Neutrophil (primary cell): ENCODE measurements at regions not wholly inside any gene's neighbourhood (a gene's known extent, or its start where the extent isn't known, plus 50 kb on each side); places are given as distances from the start of the nearest gene placed in this dataset.

Experiments used
- H3K27ac ChIP-seq: fragments of 200-600 bp; sonication (generic); 2 replicates; pipeline ENCODE4 v1.5.1; 2016; ENCODE audit warnings: mild to moderate bottlenecking, moderate library complexity
- H3K27me3 ChIP-seq: fragments of 200-600 bp; sonication (generic); 2 replicates; pipeline ENCODE4 v1.6.0; 2016; ENCODE audit warnings: mild to moderate bottlenecking
- H3K36me3 ChIP-seq: fragments of 200-600 bp; sonication (generic); 2 replicates; pipeline ENCODE4 v1.5.1; 2017
- H3K4me1 ChIP-seq, 2 experiments: fragments of 200-600 bp in 1 of 2; sonication (generic) in 1 of 2; 1 replicate in 1 of 2; 2 replicates in 1 of 2; pipeline versions ENCODE4 v1.5.1 to v1.6.1; 2013 to 2016; ENCODE audit warnings: low read depth in 1 of 2, low read length in 1 of 2, mild to moderate bottlenecking in 1 of 2, moderate library complexity in 1 of 2; ENCODE audit not compliant: control insufficient read depth in 1 of 2, insufficient read depth in 1 of 2
- H3K4me3 ChIP-seq, 2 experiments: fragments of 200-600 bp in 1 of 2; sonication (generic) in 1 of 2; 1 replicate in 1 of 2; 2 replicates in 1 of 2; pipeline ENCODE4 v1.5.1; 2013 to 2016; ENCODE audit warnings: low read depth in 1 of 2, low read length in 1 of 2, mild to moderate bottlenecking in 1 of 2, moderate library complexity in 1 of 2
- H3K9me3 ChIP-seq: fragments of 200-600 bp; sonication (generic); 2 replicates; pipeline ENCODE4 v1.5.1; 2016
- CTCF ChIP-seq: fragments of 200-600 bp; sonication (generic); IDR thresholded peaks from 2 replicates; pipeline ENCODE4 v1.5.1; 2016; ENCODE audit warnings: antibody characterized with exemption

- Histone ChIP-seq H3K27ac (no peak overlapping the region), H3K9me3 (no peaks in the 10 kb centered on the region), H3K27me3 (no peaks in the 10 kb centered on the region), H3K4me1 (no peaks in the 10 kb centered on the region), H3K4me3 (no peak overlapping the region), H3K36me3 (no peaks in the 10 kb centered on the region)
- no peak for TF ChIP-seq CTCF
These were observed 108.8 kb upstream of the CRBN start for GRCh38 chr3:3288255-3288654.

GRCh38 chr3:3286014-3286413 lies 106.5 kb upstream of the CRBN start:
- Histone ChIP-seq H3K36me3 (no peaks in the 10 kb centered on the region), H3K4me3 (no peak overlapping the region), H3K27ac (no peak overlapping the region), H3K9me3 (no peaks in the 10 kb centered on the region), H3K27me3 (no peaks in the 10 kb centered on the region), H3K4me1 (no peaks in the 10 kb centered on the region)
- no peak for TF ChIP-seq CTCF

- H3K27me3 ChIP-seq: no peaks in the 10 kb centered on the region
- no peak overlapping the region for H3K4me3 ChIP-seq
- no peak for TF ChIP-seq CTCF
- H3K4me1 ChIP-seq: no peaks in the 10 kb centered on the region
- no peak overlapping the region for H3K27ac ChIP-seq
- no peaks in the 10 kb centered on the region for H3K9me3 ChIP-seq
- no peaks in the 10 kb centered on the region for H3K36me3 ChIP-seq
These were observed 101.5 kb upstream of the CRBN start for GRCh38 chr3:3281024-3281423.

- TF ChIP-seq CTCF: no peak
- no peaks in the 10 kb centered on the region for H3K27me3 ChIP-seq
- H3K4me1 ChIP-seq: no peaks in the 10 kb centered on the region
These were observed 100.9 kb upstream of the CRBN start for GRCh38 chr3:3280396-3280795.

GRCh38 chr3:3278073-3278472 lies 98.6 kb upstream of the CRBN start:
- Histone ChIP-seq H3K27me3 (no peaks in the 10 kb centered on the region), H3K4me1 (no peaks in the 10 kb centered on the region), H3K4me3 (no peak overlapping the region), H3K36me3 (no peaks in the 10 kb centered on the region), H3K9me3 (no peaks in the 10 kb centered on the region), H3K27ac (no peak overlapping the region)
- no peak for TF ChIP-seq CTCF

More at GRCh38 chr3:3280396-3280795, 100.9 kb upstream of the CRBN start:
- Histone ChIP-seq H3K36me3 (no peaks in the 10 kb centered on the region), H3K4me3 (no peak overlapping the region), H3K9me3 (no peaks in the 10 kb centered on the region), H3K27ac (no peak overlapping the region)

GRCh38 chr3:3276630-3277029 lies 97.1 kb upstream of the CRBN start:
- peaks cover 3 to 7% of the 10 kb centered on the region in 2 experiments for H3K4me1 ChIP-seq
- TF ChIP-seq CTCF: no peak
- H3K27ac ChIP-seq: no peak overlapping the region
- H3K9me3 ChIP-seq: no peaks in the 10 kb centered on the region
- H3K27me3 ChIP-seq: no peaks in the 10 kb centered on the region
- H3K36me3 ChIP-seq: no peaks in the 10 kb centered on the region
- no peak overlapping the region for H3K4me3 ChIP-seq
